SJCRH30 (cell line): ENCODE measurements at regions not wholly inside any gene's neighbourhood (a gene's known extent, or its start where the extent isn't known, plus 50 kb on each side); places are given as distances from the start of the nearest gene placed in this dataset.

ENCODE experiments used
- DNase-seq, 2 experiments: peaks; one replicate each; pipeline ENCODE4 v3.0.0-alpha.2; 2015 to 2020
- H3K27ac ChIP-seq: fragments of 250-450 bp; sonication (Bioruptor Pico); 2 replicates; pipeline ENCODE4 v1.5.1; 2020; ENCODE audit warnings: mild to moderate bottlenecking, moderate library complexity
- H3K27me3 ChIP-seq: fragments of 250-450 bp; sonication (Bioruptor Pico); 2 replicates; pipeline ENCODE4 v1.5.1; 2020; ENCODE audit warnings: mild to moderate bottlenecking, moderate library complexity
- H3K36me3 ChIP-seq: fragments of 250-450 bp; sonication (Bioruptor Pico); 2 replicates; pipeline ENCODE4 v1.5.1; 2020; ENCODE audit warnings: mild to moderate bottlenecking, moderate library complexity
- H3K4me1 ChIP-seq: fragments of 250-450 bp; sonication (Bioruptor Pico); 2 replicates; pipeline ENCODE4 v1.5.1; 2020; ENCODE audit warnings: mild to moderate bottlenecking, moderate library complexity
- H3K4me3 ChIP-seq: fragments of 250-450 bp; sonication (Bioruptor Pico); 2 replicates; pipeline ENCODE4 v1.5.1; 2020; ENCODE audit warnings: mild to moderate bottlenecking, moderate library complexity
- H3K9me3 ChIP-seq: fragments of 250-450 bp; sonication (Bioruptor Pico); replicated peaks from 2 replicates; pipeline ENCODE4 v1.5.1; 2020; ENCODE audit warnings: mild to moderate bottlenecking, moderate library complexity

GRCh38 chr9:105064248-105065097 lies 136.5 kb upstream of the ABCA1 start:
- Histone ChIP-seq H3K9me3 (no peaks in the 10 kb centered on the region), H3K36me3 (no peaks in the 10 kb centered on the region), H3K4me1 (peaks cover 12% of the 10 kb centered on the region), H3K27me3 (no peaks in the 10 kb centered on the region), H3K27ac (0 out of 2 replicates have a peak overlapping the region, but pooled peaks have one; percentile 3), H3K4me3 (no peak overlapping the region)
- peak; percentile 91 to 95 for DNase-seq

- H3K9me3 ChIP-seq: no peaks in the 10 kb centered on the region
- no peak overlapping the region for H3K27ac ChIP-seq
- no peaks in the 10 kb centered on the region for H3K36me3 ChIP-seq
- H3K4me3 ChIP-seq: no peak overlapping the region
- no peak for DNase-seq
- H3K4me1 ChIP-seq: peaks cover 12% of the 10 kb centered on the region
- no peaks in the 10 kb centered on the region for H3K27me3 ChIP-seq
Observed at GRCh38 chr9:105065098-105066088, 137.4 kb upstream of the ABCA1 start.

GRCh38 chr9:105066275-105066865 lies 138.4 kb upstream of the ABCA1 start:
- DNase-seq: no peak
- Histone ChIP-seq H3K4me3 (no peak overlapping the region), H3K27me3 (no peaks in the 10 kb centered on the region), H3K9me3 (no peaks in the 10 kb centered on the region), H3K36me3 (no peaks in the 10 kb centered on the region), H3K27ac (no peak overlapping the region), H3K4me1 (peaks cover 12% of the 10 kb centered on the region)

GRCh38 chr9:105067895-105068580 lies 140.1 kb upstream of the ABCA1 start:
- no peaks in the 10 kb centered on the region for H3K36me3 ChIP-seq
- H3K4me1 ChIP-seq: peaks cover 12% of the 10 kb centered on the region
- DNase-seq: no peak
- H3K9me3 ChIP-seq: no peaks in the 10 kb centered on the region
- no peak overlapping the region for H3K4me3 ChIP-seq
- H3K27ac ChIP-seq: no peak overlapping the region
- no peaks in the 10 kb centered on the region for H3K27me3 ChIP-seq

- Histone ChIP-seq H3K9me3 (no peaks in the 10 kb centered on the region), H3K36me3 (no peaks in the 10 kb centered on the region), H3K4me3 (no peak overlapping the region), H3K27me3 (no peaks in the 10 kb centered on the region), H3K27ac (no peak overlapping the region), H3K4me1 (peaks cover 5% of the 10 kb centered on the region)
- DNase-seq: no peak
Observed at GRCh38 chr9:105069285-105069684, 141.3 kb upstream of the ABCA1 start.

GRCh38 chr9:105069696-105070095 lies 141.7 kb upstream of the ABCA1 start:
- no peaks in the 10 kb centered on the region for H3K36me3 ChIP-seq
- H3K27me3 ChIP-seq: no peaks in the 10 kb centered on the region
- peaks cover 4% of the 10 kb centered on the region for H3K4me1 ChIP-seq
- H3K4me3 ChIP-seq: no peak overlapping the region
- no peaks in the 10 kb centered on the region for H3K9me3 ChIP-seq
- DNase-seq: no peak
- no peak overlapping the region for H3K27ac ChIP-seq

GRCh38 chr9:105070176-105070575 lies 142.2 kb upstream of the ABCA1 start:
- no peak overlapping the region for H3K4me3 ChIP-seq
- DNase-seq: no peak
- H3K36me3 ChIP-seq: no peaks in the 10 kb centered on the region
- no peaks in the 10 kb centered on the region; the same call in 1 of the 2 replicates for H3K4me1 ChIP-seq
- no peaks in the 10 kb centered on the region for H3K27me3 ChIP-seq
- no peaks in the 10 kb centered on the region for H3K9me3 ChIP-seq
- H3K27ac ChIP-seq: no peak overlapping the region

- H3K4me1 ChIP-seq: no peaks in the 10 kb centered on the region
- H3K4me3 ChIP-seq: no peak overlapping the region
- no peaks in the 10 kb centered on the region for H3K27me3 ChIP-seq
- H3K27ac ChIP-seq: no peak overlapping the region
- no peaks in the 10 kb centered on the region for H3K9me3 ChIP-seq
- no peak for DNase-seq
- H3K36me3 ChIP-seq: no peaks in the 10 kb centered on the region
Observed at GRCh38 chr9:105072476-105072875, 144.5 kb upstream of the ABCA1 start.

- Histone ChIP-seq H3K36me3 (no peaks in the 10 kb centered on the region), H3K4me1 (no peaks in the 10 kb centered on the region), H3K9me3 (no peaks in the 10 kb centered on the region), H3K4me3 (no peak overlapping the region), H3K27me3 (no peaks in the 10 kb centered on the region), H3K27ac (no peak overlapping the region)
- no peak for DNase-seq
Observed at GRCh38 chr9:105073147-105073546, 145.2 kb upstream of the ABCA1 start.

- no peaks in the 10 kb centered on the region for H3K36me3 ChIP-seq
- no peak for DNase-seq
- H3K27me3 ChIP-seq: no peaks in the 10 kb centered on the region
- no peak overlapping the region for H3K4me3 ChIP-seq
- H3K9me3 ChIP-seq: no peaks in the 10 kb centered on the region
- H3K27ac ChIP-seq: no peak overlapping the region
- H3K4me1 ChIP-seq: no peaks in the 10 kb centered on the region
Observed at GRCh38 chr9:105074491-105074890, 146.5 kb upstream of the ABCA1 start.

- Histone ChIP-seq H3K9me3 (no peaks in the 10 kb centered on the region), H3K4me1 (no peaks in the 10 kb centered on the region), H3K27ac (no peak overlapping the region), H3K4me3 (no peak overlapping the region), H3K27me3 (no peaks in the 10 kb centered on the region), H3K36me3 (no peaks in the 10 kb centered on the region)
- DNase-seq: no peak
Observed at GRCh38 chr9:105076729-105077128, 148.8 kb upstream of the ABCA1 start.

GRCh38 chr9:105079457-105079856 lies 151.5 kb upstream of the ABCA1 start:
- H3K9me3 ChIP-seq: no peaks in the 10 kb centered on the region
- DNase-seq: no peak
- H3K36me3 ChIP-seq: no peaks in the 10 kb centered on the region
- H3K27me3 ChIP-seq: no peaks in the 10 kb centered on the region
- H3K27ac ChIP-seq: no peak overlapping the region
- no peaks in the 10 kb centered on the region for H3K4me1 ChIP-seq
- no peak overlapping the region for H3K4me3 ChIP-seq

GRCh38 chr9:105082843-105083242 lies 154.9 kb upstream of the ABCA1 start:
- Histone ChIP-seq H3K27me3 (no peaks in the 10 kb centered on the region), H3K36me3 (no peaks in the 10 kb centered on the region), H3K4me3 (no peak overlapping the region), H3K9me3 (no peaks in the 10 kb centered on the region), H3K4me1 (no peaks in the 10 kb centered on the region), H3K27ac (no peak overlapping the region)
- DNase-seq: no peak

- no peak for DNase-seq
- Histone ChIP-seq H3K36me3 (no peaks in the 10 kb centered on the region), H3K4me3 (no peak overlapping the region), H3K27me3 (no peaks in the 10 kb centered on the region), H3K9me3 (no peaks in the 10 kb centered on the region), H3K4me1 (no peaks in the 10 kb centered on the region), H3K27ac (no peak overlapping the region)
Observed at GRCh38 chr9:105083256-105083655, 155.3 kb upstream of the ABCA1 start.
